Stomach (tissue), 8 donors: ENCODE measurements at regions not wholly inside any gene's neighbourhood (a gene's known extent, or its start where the extent isn't known, plus 50 kb on each side); places are given as distances from the start of the nearest gene placed in this dataset.
"Not testable (repeated sequence)": the region's sequence is repeated elsewhere in the genome, so short reads cannot be mapped to it uniquely, and the experiment has no call there.

Experiments
- DNase-seq, 2 donors: peaks; one replicate each; pipeline versions ENCODE4 v3.0.0 to v3.0.0-alpha.2; 2013 to 2019
- H3K27ac ChIP-seq, 5 donors: fragments of 200-600 bp in 4 of 5; sonication (generic) in 4 of 5; one replicate each; pipeline ENCODE4 v1.5.1; 2013 to 2019; ENCODE audit warnings: mild to moderate bottlenecking in 1 of 5, moderate library complexity in 1 of 5
- H3K27me3 ChIP-seq, 3 donors: fragments of 200-600 bp; sonication (generic); one replicate each; pipeline ENCODE4 v1.5.1; 2017 to 2019; ENCODE audit warnings: mixed run types in 1 of 3
- H3K36me3 ChIP-seq, 4 donors: fragments of 200-600 bp; sonication (generic); 1 replicate in 3 of 4; 2 replicates in 1 of 4; pipeline ENCODE4 v1.5.1; 2016 to 2019
- H3K4me1 ChIP-seq, 4 donors: fragments of 200-600 bp; sonication (generic); one replicate each; pipeline ENCODE4 v1.5.1; 2016 to 2019
- H3K4me3 ChIP-seq, 4 donors: fragments of 200-600 bp; sonication (generic) in 3 of 4; one replicate each; pipeline ENCODE4 v1.5.1; 2016 to 2019; ENCODE audit warnings: mild to moderate bottlenecking in 1 of 4
- H3K9me3 ChIP-seq, 4 donors: fragments of 200-600 bp; sonication (generic); one replicate each; pipeline ENCODE4 v1.5.1; 2016 to 2019
- EP300 ChIP-seq: sonication (generic); formaldehyde crosslinking; IDR thresholded peaks from one replicate; pipeline ENCODE4 v1.6.1; 2017; ENCODE audit warnings: antibody characterized with exemption
- POLR2A ChIP-seq, 4 donors: fragments of 450-650 bp; IDR thresholded peaks; one replicate each; pipeline ENCODE4 v1.6.1; 2016; ENCODE audit warnings: antibody characterized with exemption in 4 of 4, control low read depth in 2 of 4, mild to moderate bottlenecking in 1 of 4, moderate library complexity in 1 of 4
- POLR2AphosphoS5 ChIP-seq, 3 donors: sonication (generic); formaldehyde crosslinking; IDR thresholded peaks; one replicate each; pipeline ENCODE4 v1.6.1; 2016; ENCODE audit warnings: antibody characterized with exemption in 3 of 3
- WGBS, 5 donors: extraction: QIAGEN DNeasy Blood & Tissue Kit in 3 of 5; methylation state at CpG; one replicate each; pipeline versions ENCODE4 v1.1.5 to v1.1.7; 2013 to 2018; 5-methylcytosine and 5-hydroxymethylcytosine counted together
- intact Hi-C: fragments of 100-400 bp; cut with DNase I; formaldehyde crosslinking; loops from one replicate; pipeline ENCODE4 v1.15.1; 2023; ENCODE audit warnings: low total_unique reads
- TF ChIP-seq, protein P1 (sequence below), 7 experiments: fragments of 450-650 bp in 4 of 7; fragments of 200-600 bp in 3 of 7; sonication (generic) in 3 of 7; IDR thresholded peaks; one replicate each; pipeline ENCODE4 v1.5.1; 2016 to 2019; ENCODE audit warnings: antibody characterized with exemption in 7 of 7, control low read depth in 2 of 7, mild to moderate bottlenecking in 1 of 7
- donor health status: healthy with polysubstance abuse.
- donor health status: Bipolar disorder and iron deficiency.
- donor health status: healthy.

DNA sequence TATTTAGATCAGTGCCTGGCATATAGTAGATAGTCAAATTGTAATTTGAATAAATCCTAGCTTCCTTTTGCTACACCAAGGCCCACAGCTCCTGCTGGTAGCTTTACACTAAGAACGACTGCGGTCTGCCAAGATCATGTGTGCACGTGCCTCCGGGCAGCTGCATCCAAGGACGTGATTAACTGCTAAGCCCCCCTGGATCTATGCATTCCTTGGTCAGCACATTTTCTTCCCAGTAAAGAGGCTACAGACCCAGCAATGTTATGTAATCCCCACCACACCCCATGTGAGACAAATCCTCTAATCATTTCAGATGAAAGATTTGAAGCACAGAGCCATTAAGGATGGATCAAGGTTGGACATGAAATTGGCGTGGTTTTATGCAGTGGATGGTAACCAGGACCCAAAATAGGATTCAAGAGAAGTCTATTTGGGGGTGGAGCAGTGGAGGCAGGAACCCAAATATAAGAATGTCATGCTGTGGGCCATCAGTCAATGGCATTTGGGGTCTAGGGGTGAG is 65.2 kb upstream of the PEG3 start:
- TF ChIP-seq, protein P1, sequence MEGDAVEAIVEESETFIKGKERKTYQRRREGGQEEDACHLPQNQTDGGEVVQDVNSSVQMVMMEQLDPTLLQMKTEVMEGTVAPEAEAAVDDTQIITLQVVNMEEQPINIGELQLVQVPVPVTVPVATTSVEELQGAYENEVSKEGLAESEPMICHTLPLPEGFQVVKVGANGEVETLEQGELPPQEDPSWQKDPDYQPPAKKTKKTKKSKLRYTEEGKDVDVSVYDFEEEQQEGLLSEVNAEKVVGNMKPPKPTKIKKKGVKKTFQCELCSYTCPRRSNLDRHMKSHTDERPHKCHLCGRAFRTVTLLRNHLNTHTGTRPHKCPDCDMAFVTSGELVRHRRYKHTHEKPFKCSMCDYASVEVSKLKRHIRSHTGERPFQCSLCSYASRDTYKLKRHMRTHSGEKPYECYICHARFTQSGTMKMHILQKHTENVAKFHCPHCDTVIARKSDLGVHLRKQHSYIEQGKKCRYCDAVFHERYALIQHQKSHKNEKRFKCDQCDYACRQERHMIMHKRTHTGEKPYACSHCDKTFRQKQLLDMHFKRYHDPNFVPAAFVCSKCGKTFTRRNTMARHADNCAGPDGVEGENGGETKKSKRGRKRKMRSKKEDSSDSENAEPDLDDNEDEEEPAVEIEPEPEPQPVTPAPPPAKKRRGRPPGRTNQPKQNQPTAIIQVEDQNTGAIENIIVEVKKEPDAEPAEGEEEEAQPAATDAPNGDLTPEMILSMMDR (IDR thresholded peaks at IDR 0.05): no peak
- no peak for TF ChIP-seq EP300
- TF ChIP-seq POLR2A (IDR thresholded peaks at IDR 0.05): no peak
- no peak for TF ChIP-seq POLR2AphosphoS5 (IDR thresholded peaks at IDR 0.05)
- Histone ChIP-seq H3K4me3 (no peak overlapping the region), H3K4me1 (no peaks in the 10 kb centered on the region), H3K27ac (no peak overlapping the region), H3K27me3 (no peaks in the 10 kb centered on the region), H3K36me3 (no peaks in the 10 kb centered on the region), H3K9me3 (peaks cover 0 to 65% (median 31%) of the 10 kb centered on the region in 4 donors)
- DNase-seq: peak in 1 of 2 donors; percentile 73
- intact Hi-C loops: no loop called here
- 50 to 77% (median 65%) methylated on average over 6 of the region's 6 CpGs for WGBS, 5 donors

DNA sequence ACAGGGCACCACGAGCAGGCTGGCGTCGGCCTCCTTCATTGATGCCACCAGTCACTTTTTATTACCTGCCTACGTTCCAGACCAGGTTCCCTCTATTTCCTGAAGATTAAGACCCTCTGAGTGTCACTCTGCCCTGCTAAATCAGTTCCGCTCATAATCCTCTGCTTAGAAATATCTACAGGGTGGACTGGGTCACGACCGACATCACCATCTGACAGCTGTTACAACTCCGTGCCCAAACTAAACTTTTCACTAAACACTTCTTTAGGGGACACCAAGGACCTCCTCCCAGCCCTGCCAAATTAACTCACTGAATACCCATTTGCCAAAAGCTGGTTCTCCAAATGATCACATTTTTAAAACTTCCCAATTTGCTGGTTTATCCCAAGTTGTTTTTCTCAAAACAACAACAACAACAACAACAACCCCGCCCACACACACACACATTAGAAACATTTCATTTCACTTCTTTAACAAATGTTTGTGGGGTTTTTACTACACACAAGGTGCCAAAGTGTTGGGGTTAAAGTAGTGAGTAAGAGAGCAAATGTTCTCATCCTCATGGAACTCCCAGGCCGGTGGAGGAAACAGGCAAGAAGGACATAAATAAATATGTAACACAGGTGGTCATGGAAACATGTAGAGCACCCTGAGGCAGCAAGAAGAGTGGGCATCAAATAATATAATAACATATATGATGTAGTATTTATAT is 72.0 kb upstream of the PEG3 start:
- Histone ChIP-seq H3K27me3 (no peaks in the 10 kb centered on the region), H3K4me3 (no peak overlapping the region), H3K9me3 (peaks cover 0 to 64% (median 33%) of the 10 kb centered on the region in 4 donors), H3K4me1 (no peaks in the 10 kb centered on the region), H3K27ac (no peak overlapping the region), H3K36me3 (no peaks in the 10 kb centered on the region)
- intact Hi-C loops: no loop called here
- WGBS, 5 donors: 72 to 86% (median 80%) methylated on average over 10 of the region's 10 CpGs
- no peak for DNase-seq
- TF ChIP-seq POLR2A (IDR thresholded peaks at IDR 0.05) (no peak), POLR2AphosphoS5 (IDR thresholded peaks at IDR 0.05) (no peak), EP300 (no peak)
- TF ChIP-seq, protein P1 (IDR thresholded peaks at IDR 0.05): no peak

DNA sequence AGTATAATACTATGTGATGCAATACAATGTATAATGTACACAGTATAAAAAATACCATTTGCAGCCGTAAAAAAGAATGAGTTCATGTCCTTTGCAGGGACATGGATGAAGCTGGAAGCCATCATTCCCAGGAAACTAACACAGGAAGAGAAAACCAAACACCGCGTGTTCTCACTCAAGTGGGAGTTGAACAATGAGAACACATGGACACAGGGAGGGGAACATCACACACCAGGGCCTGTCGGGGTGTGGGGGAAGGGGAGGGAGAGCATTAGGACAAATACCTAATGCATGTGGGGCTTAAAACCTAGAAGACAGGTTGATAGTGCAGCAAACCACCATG is 72.6 kb upstream of the PEG3 start:
- H3K36me3 ChIP-seq, H3K4me3 ChIP-seq, H3K27ac ChIP-seq, DNase-seq, intact Hi-C loops, H3K27me3 ChIP-seq, H3K4me1 ChIP-seq: not testable (repeated sequence)
- 45 to 71% (median 63%) methylated on average over 4 of the region's 4 CpGs for WGBS, 5 donors
- peaks cover 0 to 59% (median 31%) of the 10 kb centered on the region in 4 donors for H3K9me3 ChIP-seq

DNA sequence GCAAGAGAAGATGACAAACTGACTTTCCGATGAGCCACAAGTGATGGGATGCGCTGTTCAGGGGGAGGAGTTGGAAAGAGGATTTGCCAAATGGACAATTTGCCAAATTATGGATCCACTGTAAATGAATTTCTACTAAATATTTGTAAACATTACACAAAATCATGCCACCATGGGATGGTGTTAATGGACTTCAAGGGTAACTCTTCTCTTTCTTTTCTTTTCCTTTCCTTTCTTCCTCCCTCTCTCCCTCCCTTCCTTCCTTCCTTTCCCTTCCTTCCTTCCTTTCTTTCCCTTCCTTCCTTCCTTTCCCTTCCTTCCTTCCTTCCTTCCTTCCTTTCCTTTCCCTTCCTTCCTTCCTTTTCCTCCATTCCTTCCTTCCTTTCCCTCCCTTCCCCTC is 76.0 kb upstream of the PEG3 start:
- H3K36me3 ChIP-seq: no peaks in the 10 kb centered on the region
- intact Hi-C loops: no loop called here
- no peak overlapping the region for H3K27ac ChIP-seq
- no peak for TF ChIP-seq POLR2AphosphoS5 (IDR thresholded peaks at IDR 0.05)
- TF ChIP-seq POLR2A (IDR thresholded peaks at IDR 0.05): no peak
- TF ChIP-seq, protein P1 (IDR thresholded peaks at IDR 0.05): no peak
- TF ChIP-seq EP300: no peak
- H3K4me3 ChIP-seq: no peak overlapping the region
- 92 to 99% (median 96%) methylated on average over 2 of the region's 2 CpGs for WGBS, 5 donors
- H3K27me3 ChIP-seq: no peaks in the 10 kb centered on the region
- H3K4me1 ChIP-seq: no peaks in the 10 kb centered on the region
- H3K9me3 ChIP-seq: peaks cover 0 to 56% (median 21%) of the 10 kb centered on the region in 4 donors
- DNase-seq: no peak

DNA sequence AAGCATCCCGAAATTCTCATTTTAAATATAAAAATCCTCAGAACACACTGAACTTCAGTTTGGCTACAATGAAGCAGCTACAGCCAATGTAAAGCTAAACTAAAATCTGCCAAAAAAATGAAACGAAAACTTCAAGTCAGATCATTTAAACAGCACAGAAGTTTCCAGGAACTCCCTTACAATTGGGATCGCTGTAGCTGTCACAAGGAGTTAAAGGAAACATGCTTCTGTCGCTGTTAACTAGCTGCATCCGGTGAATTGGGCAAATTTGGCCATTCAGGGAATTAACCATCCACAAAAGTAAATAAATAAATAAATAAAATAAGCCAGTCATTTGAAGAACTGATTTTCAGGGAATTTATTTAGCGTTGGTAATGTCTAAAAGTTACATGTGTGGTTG is 77.0 kb upstream of the PEG3 start:
- Histone ChIP-seq H3K27me3 (no peaks in the 10 kb centered on the region), H3K9me3 (peaks cover 0 to 48% (median 16%) of the 10 kb centered on the region in 4 donors), H3K27ac (no peak overlapping the region), H3K4me1 (no peaks in the 10 kb centered on the region), H3K36me3 (no peaks in the 10 kb centered on the region), H3K4me3 (no peak overlapping the region)
- no peak for DNase-seq
- 50 to 57% (median 54%) methylated on average over 6 of the region's 6 CpGs for WGBS, 5 donors
- intact Hi-C loops: no loop called here
- TF ChIP-seq POLR2A (IDR thresholded peaks at IDR 0.05): no peak
- TF ChIP-seq, protein P1 (IDR thresholded peaks at IDR 0.05): no peak
